GM12878 (cell line): ENCODE measurements at regions not wholly inside any gene's neighbourhood (a gene's known extent, or its start where the extent isn't known, plus 50 kb on each side); places are given as distances from the start of the nearest gene placed in this dataset.

Experiments used
- CBX3 ChIP-seq: fragments of 200-600 bp; sonication (generic); IDR thresholded peaks from 2 replicates; pipeline ENCODE4 v1.6.1; 2016; ENCODE audit warnings: low read depth, borderline replicate concordance
- HCFC1 ChIP-seq: fragments of 150-350 bp; IDR thresholded peaks from 2 replicates; pipeline ENCODE4 v1.6.1; 2014; ENCODE audit warnings: low read length
- HDGF ChIP-seq: fragments of 450-650 bp; IDR thresholded peaks from 2 replicates; pipeline ENCODE4 v1.6.1; 2016; ENCODE audit warnings: antibody characterized with exemption
- JUNB ChIP-seq: IDR thresholded peaks from 2 replicates; pipeline ENCODE4 v1.6.1; 2016; ENCODE audit warnings: antibody characterized with exemption, mild to moderate bottlenecking
- NFIC ChIP-seq: IDR thresholded peaks from 2 replicates; pipeline ENCODE4 v1.6.1; 2012; ENCODE audit warnings: low read depth, mild to moderate bottlenecking, inconsistent platforms, low read length, moderate library complexity
- NRF1 ChIP-seq: conservative IDR thresholded peaks from 2 replicates; pipeline ENCODE4 v1.6.1; 2011; ENCODE audit warnings: mild to moderate bottlenecking, low read depth, low read length, improper control_type of control experiment
- RELA ChIP-seq: fragments of 450-650 bp; IDR thresholded peaks from 2 replicates; pipeline ENCODE4 v1.8.0; 2014; ENCODE audit warnings: borderline replicate concordance; ENCODE audit not compliant: partially characterized antibody
- TAF1 ChIP-seq: IDR thresholded peaks from 2 replicates; pipeline ENCODE4 v1.6.1; 2011; ENCODE audit warnings: mild to moderate bottlenecking, low read depth, low read length, borderline replicate concordance
- TF ChIP-seq, protein P1 (sequence below), 3 experiments: IDR thresholded peaks in 2 of 3; conservative IDR thresholded peaks in 1 of 3; 2 replicates each; pipeline ENCODE4 v1.5.1; 2011; ENCODE audit warnings: low read depth in 3 of 3, low read length in 3 of 3, mild to moderate bottlenecking in 3 of 3, control low read depth in 2 of 3, moderate library complexity in 2 of 3, inconsistent platforms in 1 of 3, mixed read lengths in 1 of 3; ENCODE audit not compliant: control insufficient read depth in 2 of 3, insufficient read depth in 1 of 3; ENCODE audit errors: extremely low read depth in 1 of 3
- TF ChIP-seq, protein P2 (sequence below): IDR thresholded peaks from 2 replicates; pipeline ENCODE4 v1.6.1; 2011; ENCODE audit warnings: low read depth, low read length, improper control_type of control experiment, borderline replicate concordance
- TF ChIP-seq, protein P3 (sequence below): IDR thresholded peaks from 2 replicates; pipeline ENCODE4 v1.6.1; 2012; ENCODE audit warnings: mild to moderate bottlenecking, low read depth, low read length

DNA sequence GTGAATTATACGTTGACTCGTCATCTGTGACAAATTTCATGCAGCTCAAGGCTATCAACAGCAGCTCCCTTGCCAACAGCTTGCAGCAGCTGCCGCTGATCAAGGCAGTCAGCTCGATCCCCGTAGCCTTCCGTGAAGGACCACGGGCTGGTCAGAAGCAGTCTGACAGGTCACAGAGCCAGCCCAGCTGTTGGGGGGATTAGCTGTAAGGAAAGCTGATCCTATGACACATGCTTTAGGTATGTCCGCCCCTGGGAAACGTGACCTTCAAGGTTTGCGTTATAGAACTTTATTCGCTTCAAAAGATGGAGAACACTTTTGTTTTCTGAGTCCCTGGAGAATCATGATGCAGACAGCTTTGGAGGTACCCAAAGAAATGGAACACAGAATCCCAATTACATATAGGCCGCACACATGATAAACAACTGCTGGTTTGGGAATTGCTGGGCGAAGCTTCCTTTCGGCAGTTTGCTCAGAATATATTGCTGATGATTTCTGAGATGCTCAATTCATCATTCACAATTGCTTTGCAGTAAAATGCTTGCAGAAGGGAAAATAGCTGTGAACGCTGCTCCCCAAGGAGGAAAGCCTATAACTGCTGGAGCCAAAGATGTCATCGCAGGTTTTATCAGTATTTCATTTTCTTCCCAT lies 62.6 kb upstream of the USP29 start:
- TF ChIP-seq, protein P1, sequence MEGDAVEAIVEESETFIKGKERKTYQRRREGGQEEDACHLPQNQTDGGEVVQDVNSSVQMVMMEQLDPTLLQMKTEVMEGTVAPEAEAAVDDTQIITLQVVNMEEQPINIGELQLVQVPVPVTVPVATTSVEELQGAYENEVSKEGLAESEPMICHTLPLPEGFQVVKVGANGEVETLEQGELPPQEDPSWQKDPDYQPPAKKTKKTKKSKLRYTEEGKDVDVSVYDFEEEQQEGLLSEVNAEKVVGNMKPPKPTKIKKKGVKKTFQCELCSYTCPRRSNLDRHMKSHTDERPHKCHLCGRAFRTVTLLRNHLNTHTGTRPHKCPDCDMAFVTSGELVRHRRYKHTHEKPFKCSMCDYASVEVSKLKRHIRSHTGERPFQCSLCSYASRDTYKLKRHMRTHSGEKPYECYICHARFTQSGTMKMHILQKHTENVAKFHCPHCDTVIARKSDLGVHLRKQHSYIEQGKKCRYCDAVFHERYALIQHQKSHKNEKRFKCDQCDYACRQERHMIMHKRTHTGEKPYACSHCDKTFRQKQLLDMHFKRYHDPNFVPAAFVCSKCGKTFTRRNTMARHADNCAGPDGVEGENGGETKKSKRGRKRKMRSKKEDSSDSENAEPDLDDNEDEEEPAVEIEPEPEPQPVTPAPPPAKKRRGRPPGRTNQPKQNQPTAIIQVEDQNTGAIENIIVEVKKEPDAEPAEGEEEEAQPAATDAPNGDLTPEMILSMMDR (IDR thresholded peaks at IDR 0.05 in 2 of 3, conservative IDR thresholded peaks at IDR 0.05 in 1 of 3; ENCODE audit: control insufficient read depth in 2 of 3, extremely low read depth in 1 of 3, insufficient read depth in 1 of 3, low read depth in 3 of 3, low read length in 3 of 3) = no peak
- no peak for TF ChIP-seq JUNB
- TF ChIP-seq, protein P2, sequence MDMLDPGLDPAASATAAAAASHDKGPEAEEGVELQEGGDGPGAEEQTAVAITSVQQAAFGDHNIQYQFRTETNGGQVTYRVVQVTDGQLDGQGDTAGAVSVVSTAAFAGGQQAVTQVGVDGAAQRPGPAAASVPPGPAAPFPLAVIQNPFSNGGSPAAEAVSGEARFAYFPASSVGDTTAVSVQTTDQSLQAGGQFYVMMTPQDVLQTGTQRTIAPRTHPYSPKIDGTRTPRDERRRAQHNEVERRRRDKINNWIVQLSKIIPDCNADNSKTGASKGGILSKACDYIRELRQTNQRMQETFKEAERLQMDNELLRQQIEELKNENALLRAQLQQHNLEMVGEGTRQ = no peak
- no peak for TF ChIP-seq HDGF
- no peak for TF ChIP-seq HCFC1
- TF ChIP-seq RELA = no peak
- no peak for TF ChIP-seq NFIC
- TF ChIP-seq CBX3 = no peak
- TF ChIP-seq, protein P3, sequence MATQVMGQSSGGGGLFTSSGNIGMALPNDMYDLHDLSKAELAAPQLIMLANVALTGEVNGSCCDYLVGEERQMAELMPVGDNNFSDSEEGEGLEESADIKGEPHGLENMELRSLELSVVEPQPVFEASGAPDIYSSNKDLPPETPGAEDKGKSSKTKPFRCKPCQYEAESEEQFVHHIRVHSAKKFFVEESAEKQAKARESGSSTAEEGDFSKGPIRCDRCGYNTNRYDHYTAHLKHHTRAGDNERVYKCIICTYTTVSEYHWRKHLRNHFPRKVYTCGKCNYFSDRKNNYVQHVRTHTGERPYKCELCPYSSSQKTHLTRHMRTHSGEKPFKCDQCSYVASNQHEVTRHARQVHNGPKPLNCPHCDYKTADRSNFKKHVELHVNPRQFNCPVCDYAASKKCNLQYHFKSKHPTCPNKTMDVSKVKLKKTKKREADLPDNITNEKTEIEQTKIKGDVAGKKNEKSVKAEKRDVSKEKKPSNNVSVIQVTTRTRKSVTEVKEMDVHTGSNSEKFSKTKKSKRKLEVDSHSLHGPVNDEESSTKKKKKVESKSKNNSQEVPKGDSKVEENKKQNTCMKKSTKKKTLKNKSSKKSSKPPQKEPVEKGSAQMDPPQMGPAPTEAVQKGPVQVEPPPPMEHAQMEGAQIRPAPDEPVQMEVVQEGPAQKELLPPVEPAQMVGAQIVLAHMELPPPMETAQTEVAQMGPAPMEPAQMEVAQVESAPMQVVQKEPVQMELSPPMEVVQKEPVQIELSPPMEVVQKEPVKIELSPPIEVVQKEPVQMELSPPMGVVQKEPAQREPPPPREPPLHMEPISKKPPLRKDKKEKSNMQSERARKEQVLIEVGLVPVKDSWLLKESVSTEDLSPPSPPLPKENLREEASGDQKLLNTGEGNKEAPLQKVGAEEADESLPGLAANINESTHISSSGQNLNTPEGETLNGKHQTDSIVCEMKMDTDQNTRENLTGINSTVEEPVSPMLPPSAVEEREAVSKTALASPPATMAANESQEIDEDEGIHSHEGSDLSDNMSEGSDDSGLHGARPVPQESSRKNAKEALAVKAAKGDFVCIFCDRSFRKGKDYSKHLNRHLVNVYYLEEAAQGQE = no peak
- TF ChIP-seq TAF1 = no peak
- TF ChIP-seq NRF1 = no peak
